Stomach smooth muscle (tissue), 2 donors: ENCODE measurements at regions not wholly inside any gene's neighbourhood (a gene's known extent, or its start where the extent isn't known, plus 50 kb on each side); places are given as distances from the start of the nearest gene placed in this dataset.
"Not testable (repeated sequence)": the region's sequence is repeated elsewhere in the genome, so short reads cannot be mapped to it uniquely, and the experiment has no call there.

Experiments used
- H3K27ac ChIP-seq: one replicate; pipeline ENCODE4 v1.7.0; 2013; ENCODE audit warnings: mild to moderate bottlenecking, low read length, inconsistent platforms
- H3K27me3 ChIP-seq, 2 donors: one replicate each; pipeline ENCODE4 v1.7.0; 2013; ENCODE audit warnings: low read length in 2 of 2; ENCODE audit not compliant: insufficient read depth in 2 of 2, control insufficient read depth in 1 of 2
- H3K36me3 ChIP-seq, 2 donors: one replicate each; pipeline ENCODE4 v1.7.0; 2013; ENCODE audit warnings: low read length in 2 of 2; ENCODE audit not compliant: control insufficient read depth in 2 of 2, insufficient read depth in 2 of 2
- H3K4me1 ChIP-seq: one replicate; pipeline ENCODE4 v1.7.0; 2013; ENCODE audit warnings: low read length; ENCODE audit not compliant: control insufficient read depth, insufficient read depth
- H3K4me3 ChIP-seq, 2 donors: one replicate each; pipeline ENCODE4 v1.7.0; 2013; ENCODE audit warnings: low read length in 2 of 2
- H3K9ac ChIP-seq, 2 donors: one replicate each; pipeline ENCODE4 v1.7.0; 2013; ENCODE audit warnings: low read length in 2 of 2, mild to moderate bottlenecking in 1 of 2
- H3K9me3 ChIP-seq, 2 donors: one replicate each; pipeline ENCODE4 v1.7.0; 2013; ENCODE audit warnings: low read length in 2 of 2; ENCODE audit not compliant: control insufficient read depth in 2 of 2
- donor health status: healthy.
- donor health status: Pancreatic carcinoma.

GRCh38 chr9:90073186-90073945 lies 468.6 kb downstream of the GADD45G start:
- Histone ChIP-seq H3K9ac (no peak overlapping the region), H3K4me3 (no peak overlapping the region), H3K36me3 (no peaks in the 10 kb centered on the region), H3K27me3 (no peaks in the 10 kb centered on the region), H3K27ac (no peak overlapping the region), H3K9me3 (no peaks in the 10 kb centered on the region), H3K4me1 (no peaks in the 10 kb centered on the region)

GRCh38 chr9:90074316-90074962 lies 469.6 kb downstream of the GADD45G start:
- no peaks in the 10 kb centered on the region for H3K9me3 ChIP-seq
- no peak overlapping the region for H3K9ac ChIP-seq
- H3K27ac ChIP-seq: no peak overlapping the region
- H3K4me3 ChIP-seq: no peak overlapping the region
- no peaks in the 10 kb centered on the region for H3K27me3 ChIP-seq
- H3K4me1 ChIP-seq: no peaks in the 10 kb centered on the region
- no peaks in the 10 kb centered on the region for H3K36me3 ChIP-seq

- H3K27ac ChIP-seq, H3K36me3 ChIP-seq, H3K4me3 ChIP-seq, H3K9me3 ChIP-seq, H3K27me3 ChIP-seq, H3K4me1 ChIP-seq, H3K9ac ChIP-seq: not testable (repeated sequence)
Measured at GRCh38 chr9:90077598-90077997, 472.8 kb downstream of the GADD45G start.

GRCh38 chr9:90078988-90079421 lies 474.2 kb downstream of the GADD45G start:
- peaks cover 4% of the 10 kb centered on the region for H3K4me1 ChIP-seq
- no peak overlapping the region for H3K9ac ChIP-seq
- H3K27ac ChIP-seq: no peak overlapping the region
- no peaks in the 10 kb centered on the region for H3K27me3 ChIP-seq
- no peaks in the 10 kb centered on the region for H3K9me3 ChIP-seq
- no peaks in the 10 kb centered on the region for H3K36me3 ChIP-seq
- H3K4me3 ChIP-seq: no peak overlapping the region

GRCh38 chr9:90085633-90086032 lies 480.8 kb downstream of the GADD45G start:
- H3K27me3 ChIP-seq: no peaks in the 10 kb centered on the region
- peaks cover 4% of the 10 kb centered on the region for H3K4me1 ChIP-seq
- H3K36me3 ChIP-seq: no peaks in the 10 kb centered on the region
- no peaks in the 10 kb centered on the region for H3K9me3 ChIP-seq
- H3K9ac ChIP-seq: no peak overlapping the region
- no peak overlapping the region for H3K27ac ChIP-seq
- H3K4me3 ChIP-seq: no peak overlapping the region

- Histone ChIP-seq H3K9me3 (no peaks in the 10 kb centered on the region), H3K4me3 (no peak overlapping the region), H3K9ac (no peak overlapping the region), H3K36me3 (no peaks in the 10 kb centered on the region), H3K27me3 (no peaks in the 10 kb centered on the region), H3K27ac (no peak overlapping the region), H3K4me1 (peaks cover 4% of the 10 kb centered on the region)
Measured at GRCh38 chr9:90086101-90086511, 481.3 kb downstream of the GADD45G start.

GRCh38 chr9:90088434-90088833 lies 483.6 kb downstream of the GADD45G start:
- Histone ChIP-seq H3K9me3 (no peaks in the 10 kb centered on the region), H3K27ac (no peak overlapping the region), H3K27me3 (no peaks in the 10 kb centered on the region), H3K4me3 (no peak overlapping the region), H3K4me1 (no peaks in the 10 kb centered on the region), H3K9ac (no peak overlapping the region), H3K36me3 (no peaks in the 10 kb centered on the region)

- Histone ChIP-seq H3K9me3 (no peaks in the 10 kb centered on the region), H3K4me3 (no peak overlapping the region), H3K36me3 (no peaks in the 10 kb centered on the region), H3K27ac (no peak overlapping the region), H3K27me3 (no peaks in the 10 kb centered on the region), H3K9ac (no peak overlapping the region), H3K4me1 (no peaks in the 10 kb centered on the region)
Measured at GRCh38 chr9:90088856-90089255, 484.0 kb downstream of the GADD45G start.

- H3K27ac ChIP-seq: no peak overlapping the region
- no peaks in the 10 kb centered on the region for H3K36me3 ChIP-seq
- H3K27me3 ChIP-seq: no peaks in the 10 kb centered on the region
- no peak overlapping the region for H3K9ac ChIP-seq
- H3K9me3 ChIP-seq: no peaks in the 10 kb centered on the region
- no peak overlapping the region for H3K4me3 ChIP-seq
- no peaks in the 10 kb centered on the region for H3K4me1 ChIP-seq
Measured at GRCh38 chr9:90090997-90091396, 486.2 kb downstream of the GADD45G start.

- Histone ChIP-seq H3K27ac (no peak overlapping the region), H3K9me3 (no peaks in the 10 kb centered on the region), H3K36me3 (no peaks in the 10 kb centered on the region), H3K9ac (no peak overlapping the region), H3K27me3 (no peaks in the 10 kb centered on the region), H3K4me3 (no peak overlapping the region), H3K4me1 (no peaks in the 10 kb centered on the region)
Measured at GRCh38 chr9:90092508-90092907, 487.7 kb downstream of the GADD45G start.

GRCh38 chr9:90095682-90096081 lies 490.9 kb downstream of the GADD45G start:
- Histone ChIP-seq H3K9ac (no peak overlapping the region), H3K9me3 (no peaks in the 10 kb centered on the region), H3K36me3 (no peaks in the 10 kb centered on the region), H3K27ac (no peak overlapping the region), H3K4me3 (no peak overlapping the region), H3K4me1 (peaks cover 2% of the 10 kb centered on the region), H3K27me3 (no peaks in the 10 kb centered on the region)
